Femur (tissue), 1 donor: ENCODE measurements at regions not wholly inside any gene's neighbourhood (a gene's known extent, or its start where the extent isn't known, plus 50 kb on each side); places are given as distances from the start of the nearest gene placed in this dataset.

Experiments
- DNase-seq: peaks from one replicate; pipeline ENCODE4 v3.0.0-alpha.2; 2017

- no peak for DNase-seq
Measured at GRCh38 chr3:178456621-178457285, 79.5 kb upstream of the KCNMB2 start.

GRCh38 chr3:178457511-178457910, 78.7 kb upstream of the KCNMB2 start:
- DNase-seq = no peak

- DNase-seq = no peak
Measured at GRCh38 chr3:178458313-178459037, 77.8 kb upstream of the KCNMB2 start.

GRCh38 chr3:178459038-178459410, 77.2 kb upstream of the KCNMB2 start:
- DNase-seq = no peak

GRCh38 chr3:178465260-178466180, 70.7 kb upstream of the KCNMB2 start:
- DNase-seq = no peak

- no peak for DNase-seq
Measured at GRCh38 chr3:178472941-178473340, 63.3 kb upstream of the KCNMB2 start.

GRCh38 chr3:178474526-178474925, 61.7 kb upstream of the KCNMB2 start:
- DNase-seq = no peak

GRCh38 chr3:178475062-178475461, 61.2 kb upstream of the KCNMB2 start:
- no peak for DNase-seq

- no peak for DNase-seq
Measured at GRCh38 chr3:178476886-178477285, 59.4 kb upstream of the KCNMB2 start.

GRCh38 chr3:178479446-178479845, 56.8 kb upstream of the KCNMB2 start:
- DNase-seq = no peak

- DNase-seq = no peak
Measured at GRCh38 chr3:178479860-178480259, 56.4 kb upstream of the KCNMB2 start.

- DNase-seq = no peak
Measured at GRCh38 chr3:178480274-178480673, 56.0 kb upstream of the KCNMB2 start.

GRCh38 chr3:178480795-178481194, 55.4 kb upstream of the KCNMB2 start:
- DNase-seq = no peak

GRCh38 chr3:178482981-178483380, 53.3 kb upstream of the KCNMB2 start:
- no peak for DNase-seq

GRCh38 chr3:178483704-178484103, 52.5 kb upstream of the KCNMB2 start:
- DNase-seq = no peak

- DNase-seq = no peak
Measured at GRCh38 chr3:178485756-178486155, 50.5 kb upstream of the KCNMB2 start.
